D721Med (cell line): ENCODE measurements at regions not wholly inside any gene's neighbourhood (a gene's known extent, or its start where the extent isn't known, plus 50 kb on each side); places are given as distances from the start of the nearest gene placed in this dataset.

Source experiments
- DNase-seq: peaks from one replicate; pipeline ENCODE4 v3.0.0; 2011; ENCODE audit warnings: low spot score; ENCODE audit not compliant: insufficient read length
- FAIRE-seq: peaks from 2 replicates; lab custom pipeline; 2011; peaks lifted over from hg19 to GRCh38; lab: Jason Lieb, UNC
- CTCF ChIP-seq: IDR thresholded peaks from 2 replicates; pipeline ENCODE4 v1.5.1; 2012; ENCODE audit warnings: mild to moderate bottlenecking, control low read depth; ENCODE audit not compliant: insufficient read depth; ENCODE audit errors: missing control alignments

- no peak for FAIRE-seq
These were observed 97.8 kb downstream of the DUSP10 start for GRCh38 chr1:221644145-221644448.

GRCh38 chr1:221644663-221645258, 97.1 kb downstream of the DUSP10 start:
- TF ChIP-seq CTCF = no peak
- FAIRE-seq (no peak), DNase-seq (no peak)

More at GRCh38 chr1:221644145-221644448, 97.8 kb downstream of the DUSP10 start:
- no peak for TF ChIP-seq CTCF
- DNase-seq = no peak

DNA sequence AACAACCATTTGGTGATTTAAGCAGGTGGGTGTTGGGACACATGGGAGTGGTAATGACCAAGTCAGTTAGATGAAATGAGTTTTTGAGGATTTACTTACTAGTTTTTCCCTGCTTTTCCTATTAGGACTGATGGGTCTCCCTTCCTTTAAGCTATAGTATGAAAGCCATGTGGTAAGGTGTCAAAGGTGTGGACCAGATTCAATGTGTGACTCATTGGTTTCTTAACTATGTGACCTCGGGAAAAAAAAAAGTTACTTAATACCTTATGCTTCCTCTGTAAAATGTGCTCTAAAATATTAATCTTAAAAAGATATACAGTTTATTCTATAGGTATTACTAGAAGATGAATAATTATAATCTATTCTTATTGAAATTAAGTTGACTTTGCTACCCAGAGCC, 93.7 kb downstream of the DUSP10 start:
- no peak for DNase-seq
- FAIRE-seq = no peak
- TF ChIP-seq CTCF = no peak
